Neural cell (in vitro differentiated cells): ENCODE measurements at regions not wholly inside any gene's neighbourhood (a gene's known extent, or its start where the extent isn't known, plus 50 kb on each side); places are given as distances from the start of the nearest gene placed in this dataset.

Experiments
- H2AFZ ChIP-seq: fragments of 200-600, 300-800 bp; sonication (generic), shearing (Covaris generic); 2 replicates; pipeline ENCODE4 v1.6.0; 2014; ENCODE audit warnings: low read depth, mild to moderate bottlenecking, antibody characterized with exemption, low read length, moderate library complexity
- H3F3A ChIP-seq: fragments of 200-600 bp; shearing (Covaris generic); 2 replicates; pipeline ENCODE4 v1.6.1; 2016; ENCODE audit warnings: mild to moderate bottlenecking, moderate library complexity, mixed read lengths, antibody characterized with exemption, low read length; ENCODE audit not compliant: insufficient read depth, poor library complexity, severe bottlenecking
- H3K27ac ChIP-seq: fragments of 200-600, 300-800 bp; sonication (generic), shearing (Covaris generic); 2 replicates; pipeline ENCODE4 v1.5.1; 2014; ENCODE audit warnings: mild to moderate bottlenecking, low read length, moderate library complexity
- H3K27me3 ChIP-seq: fragments of 300-800, 200-600 bp; sonication (generic), shearing (Covaris generic); 2 replicates; pipeline ENCODE4 v1.6.0; 2014; ENCODE audit warnings: mild to moderate bottlenecking, low read depth, low read length, moderate library complexity; ENCODE audit not compliant: insufficient read depth
- H3K36me3 ChIP-seq: fragments of 300-800, 200-600 bp; sonication (generic), shearing (Covaris generic); 2 replicates; pipeline ENCODE4 v1.5.1; 2014; ENCODE audit warnings: mild to moderate bottlenecking, antibody characterized with exemption, low read length, moderate library complexity; ENCODE audit not compliant: insufficient read depth
- H3K4me2 ChIP-seq: fragments of 300-800, 200-600 bp; sonication (generic), shearing (Covaris generic); 2 replicates; pipeline ENCODE4 v1.6.0; 2014; ENCODE audit warnings: mild to moderate bottlenecking, low read length
- H3K4me3 ChIP-seq: fragments of 300-800, 200-600 bp; sonication (generic), shearing (Covaris generic); 2 replicates; pipeline ENCODE4 v1.5.1; 2014; ENCODE audit warnings: mild to moderate bottlenecking, low read length, moderate library complexity
- H3K79me2 ChIP-seq: fragments of 200-600 bp; shearing (Covaris generic); replicated peaks from 2 replicates; pipeline ENCODE4 v1.6.0; 2014; ENCODE audit warnings: mild to moderate bottlenecking, low read length, moderate library complexity; ENCODE audit not compliant: insufficient read depth
- H3K9ac ChIP-seq: fragments of 300-800, 200-600 bp; sonication (generic), shearing (Covaris generic); 2 replicates; pipeline ENCODE4 v1.6.1; 2016; ENCODE audit warnings: mild to moderate bottlenecking, low read length, mixed read lengths
- H3K9me2 ChIP-seq: fragments of 200-600 bp; shearing (Covaris generic); 2 replicates; pipeline ENCODE4 v1.6.1; 2016; ENCODE audit warnings: mild to moderate bottlenecking, low read length, mixed read lengths; ENCODE audit not compliant: insufficient read depth
- H3K9me3 ChIP-seq: fragments of 200-600, 300-800 bp; sonication (generic), shearing (Covaris generic); 2 replicates; pipeline ENCODE4 v1.6.1; 2016; ENCODE audit warnings: mild to moderate bottlenecking, mixed run types, low read length, moderate library complexity, mixed read lengths
- H4K20me1 ChIP-seq: fragments of 200-600 bp; shearing (Covaris generic); 2 replicates; pipeline ENCODE4 v1.6.1; 2016; ENCODE audit warnings: mild to moderate bottlenecking, mixed run types; ENCODE audit not compliant: insufficient read depth
- EP300 ChIP-seq: fragments of 450-650 bp; conservative IDR thresholded peaks from 2 replicates; pipeline ENCODE4 v1.6.1; 2014; ENCODE audit warnings: antibody characterized with exemption, mild to moderate bottlenecking, moderate library complexity; ENCODE audit not compliant: poor library complexity, severe bottlenecking
- EZH2 ChIP-seq: fragments of 200-600, 300-800 bp; shearing (Covaris generic), sonication (generic); IDR thresholded peaks from 2 replicates; pipeline ENCODE4 v1.6.1; 2014; ENCODE audit warnings: antibody characterized with exemption, low read length, borderline replicate concordance, mild to moderate bottlenecking; ENCODE audit not compliant: insufficient read depth, poor library complexity, severe bottlenecking
- MXI1 ChIP-seq: fragments of 450-650 bp; conservative IDR thresholded peaks from 2 replicates; pipeline ENCODE4 v1.6.1; 2014; ENCODE audit warnings: antibody characterized with exemption, mild to moderate bottlenecking; ENCODE audit not compliant: poor library complexity, severe bottlenecking
- POLR2AphosphoS5 ChIP-seq: IDR thresholded peaks from 2 replicates; pipeline ENCODE4 v1.6.1; 2012
- RAD21 ChIP-seq: fragments of 450-650 bp; conservative IDR thresholded peaks from 2 replicates; pipeline ENCODE4 v1.6.1; 2014; ENCODE audit warnings: antibody characterized with exemption, mild to moderate bottlenecking, moderate library complexity
- SMC3 ChIP-seq: fragments of 450-650 bp; conservative IDR thresholded peaks from 2 replicates; pipeline ENCODE4 v1.6.1; 2014; ENCODE audit warnings: antibody characterized with exemption, mild to moderate bottlenecking, moderate library complexity; ENCODE audit not compliant: poor library complexity
- TAF1 ChIP-seq: IDR thresholded peaks from 2 replicates; pipeline ENCODE4 v1.6.1; 2012; ENCODE audit warnings: low read depth
- TF ChIP-seq, protein P1 (sequence below): fragments of 450-650 bp; IDR thresholded peaks from 2 replicates; pipeline ENCODE4 v1.5.1; 2014; ENCODE audit warnings: antibody characterized with exemption, mild to moderate bottlenecking, moderate library complexity; ENCODE audit not compliant: poor library complexity, severe bottlenecking
- TF ChIP-seq, protein P2 (sequence below): IDR thresholded peaks from 2 replicates; pipeline ENCODE4 v1.6.1; 2012; ENCODE audit warnings: borderline replicate concordance

DNA sequence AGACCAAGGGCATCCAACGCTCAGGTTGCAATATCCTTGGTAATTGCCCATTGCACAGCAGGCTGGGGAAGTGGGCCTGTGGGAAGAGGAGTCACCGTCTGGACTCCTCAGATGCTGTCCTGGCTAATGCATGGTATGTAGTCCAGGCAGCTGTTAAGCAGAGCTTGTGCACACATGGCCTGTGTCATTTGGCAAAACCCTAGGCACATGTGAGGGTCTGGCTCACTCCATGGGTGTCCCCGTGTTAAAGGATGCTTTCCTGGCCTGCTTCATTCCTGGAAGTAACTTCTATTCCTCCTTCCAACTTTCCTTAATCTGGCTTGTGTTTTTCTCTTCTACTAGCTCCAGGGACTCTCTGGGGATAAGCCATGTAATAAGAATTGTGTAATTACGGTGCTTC lies 378.0 kb upstream of the CA10 start:
- Histone ChIP-seq H3K27me3 (no peaks in the 10 kb centered on the region), H3K9me2 (no peaks in the 10 kb centered on the region), H3K79me2 (no peaks in the 10 kb centered on the region), H4K20me1 (no peaks in the 10 kb centered on the region), H3K9ac (no peak overlapping the region), H3K9me3 (no peaks in the 10 kb centered on the region), H3K4me2 (no peak overlapping the region), H3K36me3 (no peaks in the 10 kb centered on the region), H3K4me3 (no peak overlapping the region), H2AFZ (no peak overlapping the region), H3F3A (no peaks in the 10 kb centered on the region), H3K27ac (no peak overlapping the region)
- TF ChIP-seq, protein P1, sequence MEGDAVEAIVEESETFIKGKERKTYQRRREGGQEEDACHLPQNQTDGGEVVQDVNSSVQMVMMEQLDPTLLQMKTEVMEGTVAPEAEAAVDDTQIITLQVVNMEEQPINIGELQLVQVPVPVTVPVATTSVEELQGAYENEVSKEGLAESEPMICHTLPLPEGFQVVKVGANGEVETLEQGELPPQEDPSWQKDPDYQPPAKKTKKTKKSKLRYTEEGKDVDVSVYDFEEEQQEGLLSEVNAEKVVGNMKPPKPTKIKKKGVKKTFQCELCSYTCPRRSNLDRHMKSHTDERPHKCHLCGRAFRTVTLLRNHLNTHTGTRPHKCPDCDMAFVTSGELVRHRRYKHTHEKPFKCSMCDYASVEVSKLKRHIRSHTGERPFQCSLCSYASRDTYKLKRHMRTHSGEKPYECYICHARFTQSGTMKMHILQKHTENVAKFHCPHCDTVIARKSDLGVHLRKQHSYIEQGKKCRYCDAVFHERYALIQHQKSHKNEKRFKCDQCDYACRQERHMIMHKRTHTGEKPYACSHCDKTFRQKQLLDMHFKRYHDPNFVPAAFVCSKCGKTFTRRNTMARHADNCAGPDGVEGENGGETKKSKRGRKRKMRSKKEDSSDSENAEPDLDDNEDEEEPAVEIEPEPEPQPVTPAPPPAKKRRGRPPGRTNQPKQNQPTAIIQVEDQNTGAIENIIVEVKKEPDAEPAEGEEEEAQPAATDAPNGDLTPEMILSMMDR: no peak
- TF ChIP-seq TAF1 (no peak), SMC3 (no peak), RAD21 (no peak), MXI1 (no peak), POLR2AphosphoS5 (no peak), EP300 (no peak)

DNA sequence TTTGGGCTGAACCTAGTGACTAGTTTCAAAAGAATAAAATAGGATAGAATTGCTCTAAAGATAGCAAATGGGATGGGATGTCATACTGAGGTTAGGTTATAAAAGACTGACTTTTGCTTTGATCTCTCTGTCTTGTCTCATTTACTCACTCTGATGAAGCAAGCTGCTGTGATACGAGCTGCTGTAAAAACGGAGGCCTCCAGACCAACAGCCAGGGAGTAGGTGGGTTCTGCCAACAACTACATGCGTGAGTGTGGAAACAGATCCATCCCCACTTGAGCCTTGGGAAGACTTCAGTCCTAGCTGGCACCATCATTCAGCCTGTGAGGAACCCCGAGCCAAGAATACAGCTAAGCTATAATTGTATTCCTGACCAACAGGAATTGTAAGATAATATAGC lies 373.9 kb upstream of the CA10 start:
- no peak for TF ChIP-seq SMC3
- no peak for TF ChIP-seq TAF1
- no peak for TF ChIP-seq MXI1
- TF ChIP-seq EZH2: no peak
- no peak for TF ChIP-seq POLR2AphosphoS5
- TF ChIP-seq EP300: no peak
- TF ChIP-seq, protein P1: no peak
- TF ChIP-seq, protein P2, sequence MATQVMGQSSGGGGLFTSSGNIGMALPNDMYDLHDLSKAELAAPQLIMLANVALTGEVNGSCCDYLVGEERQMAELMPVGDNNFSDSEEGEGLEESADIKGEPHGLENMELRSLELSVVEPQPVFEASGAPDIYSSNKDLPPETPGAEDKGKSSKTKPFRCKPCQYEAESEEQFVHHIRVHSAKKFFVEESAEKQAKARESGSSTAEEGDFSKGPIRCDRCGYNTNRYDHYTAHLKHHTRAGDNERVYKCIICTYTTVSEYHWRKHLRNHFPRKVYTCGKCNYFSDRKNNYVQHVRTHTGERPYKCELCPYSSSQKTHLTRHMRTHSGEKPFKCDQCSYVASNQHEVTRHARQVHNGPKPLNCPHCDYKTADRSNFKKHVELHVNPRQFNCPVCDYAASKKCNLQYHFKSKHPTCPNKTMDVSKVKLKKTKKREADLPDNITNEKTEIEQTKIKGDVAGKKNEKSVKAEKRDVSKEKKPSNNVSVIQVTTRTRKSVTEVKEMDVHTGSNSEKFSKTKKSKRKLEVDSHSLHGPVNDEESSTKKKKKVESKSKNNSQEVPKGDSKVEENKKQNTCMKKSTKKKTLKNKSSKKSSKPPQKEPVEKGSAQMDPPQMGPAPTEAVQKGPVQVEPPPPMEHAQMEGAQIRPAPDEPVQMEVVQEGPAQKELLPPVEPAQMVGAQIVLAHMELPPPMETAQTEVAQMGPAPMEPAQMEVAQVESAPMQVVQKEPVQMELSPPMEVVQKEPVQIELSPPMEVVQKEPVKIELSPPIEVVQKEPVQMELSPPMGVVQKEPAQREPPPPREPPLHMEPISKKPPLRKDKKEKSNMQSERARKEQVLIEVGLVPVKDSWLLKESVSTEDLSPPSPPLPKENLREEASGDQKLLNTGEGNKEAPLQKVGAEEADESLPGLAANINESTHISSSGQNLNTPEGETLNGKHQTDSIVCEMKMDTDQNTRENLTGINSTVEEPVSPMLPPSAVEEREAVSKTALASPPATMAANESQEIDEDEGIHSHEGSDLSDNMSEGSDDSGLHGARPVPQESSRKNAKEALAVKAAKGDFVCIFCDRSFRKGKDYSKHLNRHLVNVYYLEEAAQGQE: no peak
- Histone ChIP-seq H3K9me3 (no peaks in the 10 kb centered on the region), H3K27me3 (no peaks in the 10 kb centered on the region), H4K20me1 (no peaks in the 10 kb centered on the region), H3K79me2 (no peaks in the 10 kb centered on the region), H3K36me3 (no peaks in the 10 kb centered on the region), H3K27ac (no peak overlapping the region), H3K4me2 (no peak overlapping the region), H3K9ac (no peak overlapping the region), H3K4me3 (no peak overlapping the region), H2AFZ (no peak overlapping the region), H3K9me2 (no peaks in the 10 kb centered on the region), H3F3A (no peaks in the 10 kb centered on the region)
